ENCODE measurements at regions not wholly inside any gene's neighbourhood (a gene's known extent, or its start where the extent isn't known, plus 50 kb on each side); places are given as distances from the start of the nearest gene placed in this dataset.
"Not testable (repeated sequence)": the region's sequence is repeated elsewhere in the genome, so short reads cannot be mapped to it uniquely, and the experiment has no call there.

DNA sequence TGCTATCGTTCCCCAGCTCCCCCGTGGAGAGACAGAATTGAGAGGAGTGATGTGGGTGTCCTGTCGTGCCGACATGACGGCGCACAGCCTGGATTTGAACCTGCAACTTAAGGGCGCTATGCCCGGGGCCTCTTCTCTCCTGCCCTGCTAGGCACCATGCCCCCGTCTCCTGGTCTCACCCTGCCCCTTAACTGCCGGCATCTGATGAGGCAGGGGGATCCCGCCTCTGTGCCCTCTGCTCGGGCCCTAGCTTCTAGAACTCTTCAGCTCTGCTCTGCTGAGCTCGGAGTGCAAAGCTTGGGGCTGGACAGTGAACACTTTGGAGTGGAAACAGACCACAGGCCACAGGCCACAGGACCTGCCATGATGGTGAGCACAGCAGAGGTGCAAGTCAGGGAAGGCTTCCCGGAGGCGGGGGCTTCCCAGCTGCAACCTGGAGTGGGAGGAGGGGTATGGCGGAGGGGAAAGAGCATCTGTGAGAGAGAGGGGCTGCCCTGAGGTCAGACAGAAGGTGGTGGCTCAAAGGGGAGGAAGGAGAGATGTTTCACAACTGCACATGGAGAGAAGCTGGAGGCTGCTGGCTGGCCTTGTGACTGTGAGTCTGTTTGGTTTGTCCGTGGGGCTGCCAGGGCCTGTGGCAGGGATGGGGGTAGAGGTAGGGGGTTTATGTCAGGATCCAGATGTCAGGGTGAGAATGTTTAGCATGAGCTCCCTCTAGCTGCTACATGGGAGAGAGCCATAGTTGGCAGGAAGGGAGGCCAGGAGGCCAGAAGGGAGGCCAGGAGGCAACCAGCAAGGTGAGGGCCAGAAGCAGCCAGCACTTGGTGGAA lies 107.8 kb downstream of the CRLF3 start:
- DNase-seq (ENCODE audit: low read depth in 2 of 2) = peak in 1 of 2 donors; percentile 46
- Histone ChIP-seq H3K79me2 (ENCODE audit: control insufficient read depth, insufficient read depth, low read length) (no peaks in the 10 kb centered on the region), H2AFZ (ENCODE audit: low read length) (no peak overlapping the region)

DNA sequence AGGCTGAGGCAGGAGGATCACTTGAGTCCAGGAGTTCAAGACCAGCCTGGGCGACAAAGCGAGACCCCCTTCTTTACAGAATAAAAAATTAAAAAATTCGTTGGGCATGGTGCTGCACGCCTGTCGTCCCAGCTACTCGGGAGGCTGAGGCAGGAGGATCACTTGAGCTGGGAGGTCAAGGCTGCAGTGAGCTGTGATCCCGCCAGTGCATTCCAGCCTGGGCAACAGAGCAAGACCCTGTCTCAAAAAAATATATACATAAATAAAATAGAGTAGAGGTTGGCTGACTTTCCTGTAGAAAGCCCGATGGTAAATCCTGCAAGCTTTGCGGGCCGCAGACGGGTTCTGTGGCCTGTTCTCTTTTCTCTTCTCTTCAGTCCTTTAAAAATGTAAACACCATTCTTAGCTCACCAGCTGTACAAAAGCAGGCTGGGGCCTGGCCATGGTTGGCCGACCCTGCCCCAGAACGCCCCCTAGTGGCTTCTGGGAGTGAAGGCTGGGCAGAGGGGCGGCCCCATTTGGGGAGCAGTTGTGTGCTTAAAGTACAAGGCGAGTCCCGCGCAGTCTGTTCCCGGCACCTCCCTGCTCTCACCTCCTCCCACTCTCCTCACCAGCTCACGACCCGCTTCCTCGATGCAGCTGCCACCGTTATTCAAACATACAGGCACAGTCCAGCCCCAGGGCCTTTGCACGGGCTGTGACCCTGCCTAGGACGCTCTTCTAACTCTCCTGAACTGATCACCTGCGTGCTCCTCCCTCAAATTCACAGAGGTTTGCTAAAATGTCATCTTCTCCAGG lies 109.5 kb downstream of the CRLF3 start:
- not testable (repeated sequence) for H3K79me2 ChIP-seq (ENCODE audit: control insufficient read depth, insufficient read depth, low read length); H4K20me1 ChIP-seq (ENCODE audit: control insufficient read depth, extremely low read depth, insufficient read depth, low read length)

More for the DNA sequence above, 107.8 kb downstream of the CRLF3 start:
- H3K9me3 ChIP-seq (ENCODE audit: control insufficient read depth, insufficient read depth, low read depth, low read length) = no peaks in the 10 kb centered on the region
- no peaks in the 10 kb centered on the region for H3K27me3 ChIP-seq (ENCODE audit: control insufficient read depth, insufficient read depth, low read length)
- H3K27ac ChIP-seq (ENCODE audit: insufficient read depth, low read length) = no peak overlapping the region
- no peaks in the 10 kb centered on the region for H3K36me3 ChIP-seq (ENCODE audit: control insufficient read depth, insufficient read depth, low read length)
- H4K20me1 ChIP-seq (ENCODE audit: control insufficient read depth, extremely low read depth, insufficient read depth, low read length) = no peaks in the 10 kb centered on the region
- H3K9ac ChIP-seq (ENCODE audit: insufficient read depth, low read length) = no peak overlapping the region
- no peak overlapping the region for H3K4me3 ChIP-seq (replicated peaks in 1 of 4; ENCODE audit: control extremely low read depth in 1 of 4, insufficient read depth in 1 of 4, low read depth in 3 of 4, low read length in 4 of 4)
- H3K4me2 ChIP-seq (ENCODE audit: extremely low read depth, insufficient read depth, low read length) = no peak overlapping the region
- TF ChIP-seq, protein P1, sequence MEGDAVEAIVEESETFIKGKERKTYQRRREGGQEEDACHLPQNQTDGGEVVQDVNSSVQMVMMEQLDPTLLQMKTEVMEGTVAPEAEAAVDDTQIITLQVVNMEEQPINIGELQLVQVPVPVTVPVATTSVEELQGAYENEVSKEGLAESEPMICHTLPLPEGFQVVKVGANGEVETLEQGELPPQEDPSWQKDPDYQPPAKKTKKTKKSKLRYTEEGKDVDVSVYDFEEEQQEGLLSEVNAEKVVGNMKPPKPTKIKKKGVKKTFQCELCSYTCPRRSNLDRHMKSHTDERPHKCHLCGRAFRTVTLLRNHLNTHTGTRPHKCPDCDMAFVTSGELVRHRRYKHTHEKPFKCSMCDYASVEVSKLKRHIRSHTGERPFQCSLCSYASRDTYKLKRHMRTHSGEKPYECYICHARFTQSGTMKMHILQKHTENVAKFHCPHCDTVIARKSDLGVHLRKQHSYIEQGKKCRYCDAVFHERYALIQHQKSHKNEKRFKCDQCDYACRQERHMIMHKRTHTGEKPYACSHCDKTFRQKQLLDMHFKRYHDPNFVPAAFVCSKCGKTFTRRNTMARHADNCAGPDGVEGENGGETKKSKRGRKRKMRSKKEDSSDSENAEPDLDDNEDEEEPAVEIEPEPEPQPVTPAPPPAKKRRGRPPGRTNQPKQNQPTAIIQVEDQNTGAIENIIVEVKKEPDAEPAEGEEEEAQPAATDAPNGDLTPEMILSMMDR (conservative IDR thresholded peaks at IDR 0.05 in 1 of 2, IDR thresholded peaks at IDR 0.05 in 1 of 2; ENCODE audit: low read depth in 1 of 2, low read length in 2 of 2) = peak; percentile 26
- TF ChIP-seq EZH2 (IDR thresholded peaks at IDR 0.05; ENCODE audit: low read length, missing control alignments) = no peak
- H3K4me1 ChIP-seq (ENCODE audit: control insufficient read depth, extremely low read depth, insufficient read depth, low read length) = no peaks in the 10 kb centered on the region

DNA sequence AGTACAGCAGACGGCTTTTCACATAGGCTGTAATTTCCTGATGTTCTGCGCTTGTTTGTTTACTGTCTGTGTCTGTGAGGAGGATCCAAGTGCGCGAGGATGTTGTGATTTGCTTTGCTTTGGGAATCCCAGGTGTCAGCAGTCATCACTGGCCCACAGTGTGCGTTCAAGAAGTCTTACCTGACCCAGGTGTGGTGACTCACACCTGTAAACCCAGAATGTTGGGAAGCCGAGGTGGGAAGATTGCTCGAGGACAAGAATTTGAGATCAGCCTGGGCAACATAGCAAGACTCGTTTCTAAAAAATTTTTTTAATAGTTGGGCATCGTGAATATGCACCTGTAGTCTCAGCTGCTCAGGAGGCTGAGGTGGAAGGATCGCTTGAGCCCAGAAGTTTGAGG lies 110.7 kb downstream of the CRLF3 start:
- DNase-seq (ENCODE audit: low read depth in 2 of 2); H3K9me3 ChIP-seq (ENCODE audit: control insufficient read depth, insufficient read depth, low read depth, low read length); H3K4me2 ChIP-seq (ENCODE audit: extremely low read depth, insufficient read depth, low read length); H3K79me2 ChIP-seq (ENCODE audit: control insufficient read depth, insufficient read depth, low read length); H3K9ac ChIP-seq (ENCODE audit: insufficient read depth, low read length); H3K4me1 ChIP-seq (ENCODE audit: control insufficient read depth, extremely low read depth, insufficient read depth, low read length); H3K27me3 ChIP-seq (ENCODE audit: control insufficient read depth, insufficient read depth, low read length); H3K4me3 ChIP-seq (replicated peaks in 1 of 4; ENCODE audit: control extremely low read depth in 1 of 4, insufficient read depth in 1 of 4, low read depth in 3 of 4, low read length in 4 of 4); H3K27ac ChIP-seq (ENCODE audit: insufficient read depth, low read length); H2AFZ ChIP-seq (ENCODE audit: low read length); H3K36me3 ChIP-seq (ENCODE audit: control insufficient read depth, insufficient read depth, low read length); H4K20me1 ChIP-seq (ENCODE audit: control insufficient read depth, extremely low read depth, insufficient read depth, low read length): not testable (repeated sequence)

More for the DNA sequence above, 109.5 kb downstream of the CRLF3 start:
- H3K9ac ChIP-seq (ENCODE audit: insufficient read depth, low read length); H3K9me3 ChIP-seq (ENCODE audit: control insufficient read depth, insufficient read depth, low read depth, low read length); H3K27me3 ChIP-seq (ENCODE audit: control insufficient read depth, insufficient read depth, low read length); H3K4me2 ChIP-seq (ENCODE audit: extremely low read depth, insufficient read depth, low read length); H2AFZ ChIP-seq (ENCODE audit: low read length); H3K27ac ChIP-seq (ENCODE audit: insufficient read depth, low read length); H3K4me3 ChIP-seq (replicated peaks in 1 of 4; ENCODE audit: control extremely low read depth in 1 of 4, insufficient read depth in 1 of 4, low read depth in 3 of 4, low read length in 4 of 4); H3K4me1 ChIP-seq (ENCODE audit: control insufficient read depth, extremely low read depth, insufficient read depth, low read length); H3K36me3 ChIP-seq (ENCODE audit: control insufficient read depth, insufficient read depth, low read length): not testable (repeated sequence)
- TF ChIP-seq, protein P1 (conservative IDR thresholded peaks at IDR 0.05 in 1 of 2, IDR thresholded peaks at IDR 0.05 in 1 of 2; ENCODE audit: low read depth in 1 of 2, low read length in 2 of 2) = peak; percentile 47 to 48
- peak in 1 of 2 donors; percentile 61 for DNase-seq (ENCODE audit: low read depth in 2 of 2)

DNA sequence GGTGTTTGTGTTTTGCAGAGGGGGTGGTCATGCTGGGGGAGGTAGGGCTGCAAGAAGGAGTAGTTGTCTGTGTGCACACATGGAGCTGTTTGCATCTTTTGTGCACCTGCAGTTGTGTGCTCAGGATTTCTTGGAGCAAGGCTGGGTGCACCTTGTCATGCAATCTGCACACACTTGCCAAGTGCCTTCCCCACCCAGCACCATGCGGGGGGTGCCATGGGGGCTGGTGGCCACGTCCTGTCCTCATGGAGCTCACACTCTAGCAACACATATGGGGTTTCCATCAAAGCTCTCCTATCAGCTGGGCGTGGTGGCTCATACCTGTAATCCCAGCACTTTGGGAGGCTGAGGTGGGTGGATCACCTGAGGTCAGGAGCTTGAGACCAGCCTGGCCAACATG lies 111.6 kb downstream of the CRLF3 start:
- not testable (repeated sequence) for H4K20me1 ChIP-seq (ENCODE audit: control insufficient read depth, extremely low read depth, insufficient read depth, low read length); H3K4me3 ChIP-seq (replicated peaks in 1 of 4; ENCODE audit: control extremely low read depth in 1 of 4, insufficient read depth in 1 of 4, low read depth in 3 of 4, low read length in 4 of 4); H3K36me3 ChIP-seq (ENCODE audit: control insufficient read depth, insufficient read depth, low read length)

DNA sequence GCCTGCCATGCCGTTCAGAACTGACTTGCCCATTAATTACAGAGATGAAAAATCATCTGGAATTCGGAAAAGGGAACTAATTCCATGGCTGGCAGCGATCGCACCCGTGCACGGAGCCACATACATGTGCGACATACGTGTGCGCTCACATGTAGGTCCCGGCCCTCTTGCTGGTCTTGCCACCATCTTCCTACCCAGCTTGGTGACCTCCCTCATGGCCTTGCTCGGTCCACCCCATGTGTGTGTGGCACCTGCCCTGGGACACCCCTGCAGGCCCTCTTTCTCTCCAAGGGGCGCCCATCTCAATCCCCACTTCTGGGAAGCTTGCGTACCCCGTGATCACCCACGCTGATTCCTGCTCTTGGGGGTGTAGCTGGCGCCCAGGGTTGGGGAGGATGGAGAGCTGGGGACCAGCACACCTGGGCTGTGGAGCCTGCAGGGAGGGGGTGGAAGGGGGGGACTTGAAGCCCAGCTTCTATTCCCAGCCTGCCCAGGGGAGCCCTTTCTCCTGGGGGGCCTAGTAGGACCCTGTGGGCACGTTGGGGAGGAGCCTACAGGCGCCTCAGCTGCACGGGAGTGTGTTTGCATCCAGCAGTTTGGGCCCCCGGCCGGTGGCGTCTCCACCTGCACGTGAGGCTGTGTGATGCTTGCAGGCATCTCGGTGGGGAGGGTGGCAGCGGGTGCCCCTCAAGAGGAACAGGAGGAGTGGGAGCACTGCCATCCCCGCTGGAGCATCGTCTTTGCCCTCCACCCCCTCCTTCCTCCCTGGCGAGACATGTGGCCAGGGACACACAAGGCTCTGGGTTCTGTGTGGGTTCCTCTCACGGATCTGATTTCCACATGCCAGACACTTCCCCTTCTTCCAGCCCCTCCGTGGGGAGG lies 112.6 kb downstream of the CRLF3 start:
- H3K9me3 ChIP-seq (ENCODE audit: control insufficient read depth, insufficient read depth, low read depth, low read length); H3K27ac ChIP-seq (ENCODE audit: insufficient read depth, low read length); H3K79me2 ChIP-seq (ENCODE audit: control insufficient read depth, insufficient read depth, low read length); H3K36me3 ChIP-seq (ENCODE audit: control insufficient read depth, insufficient read depth, low read length); H3K4me3 ChIP-seq (replicated peaks in 1 of 4; ENCODE audit: control extremely low read depth in 1 of 4, insufficient read depth in 1 of 4, low read depth in 3 of 4, low read length in 4 of 4); DNase-seq (ENCODE audit: low read depth in 2 of 2); H3K4me2 ChIP-seq (ENCODE audit: extremely low read depth, insufficient read depth, low read length); H4K20me1 ChIP-seq (ENCODE audit: control insufficient read depth, extremely low read depth, insufficient read depth, low read length); H3K9ac ChIP-seq (ENCODE audit: insufficient read depth, low read length); H3K4me1 ChIP-seq (ENCODE audit: control insufficient read depth, extremely low read depth, insufficient read depth, low read length); H3K27me3 ChIP-seq (ENCODE audit: control insufficient read depth, insufficient read depth, low read length); H2AFZ ChIP-seq (ENCODE audit: low read length): not testable (repeated sequence)

More for the DNA sequence above, 111.6 kb downstream of the CRLF3 start:
- H3K27ac ChIP-seq (ENCODE audit: insufficient read depth, low read length); H3K4me2 ChIP-seq (ENCODE audit: extremely low read depth, insufficient read depth, low read length); H3K27me3 ChIP-seq (ENCODE audit: control insufficient read depth, insufficient read depth, low read length); H3K4me1 ChIP-seq (ENCODE audit: control insufficient read depth, extremely low read depth, insufficient read depth, low read length); H3K9ac ChIP-seq (ENCODE audit: insufficient read depth, low read length); H2AFZ ChIP-seq (ENCODE audit: low read length); DNase-seq (ENCODE audit: low read depth in 2 of 2); H3K9me3 ChIP-seq (ENCODE audit: control insufficient read depth, insufficient read depth, low read depth, low read length); H3K79me2 ChIP-seq (ENCODE audit: control insufficient read depth, insufficient read depth, low read length): not testable (repeated sequence)
